H1 (cell line): ENCODE measurements at regions not wholly inside any gene's neighbourhood (a gene's known extent, or its start where the extent isn't known, plus 50 kb on each side); places are given as distances from the start of the nearest gene placed in this dataset.

ENCODE experiments used
- CTCF ChIA-PET: fragments of 300-600 bp; sonication (Branson Sonifier 250); formaldehyde crosslinking; loops from one replicate; lab custom pipeline; 2021; ENCODE audit not compliant: partially characterized antibody; lab: Charles Lee
- POLR2A ChIA-PET: fragments of 300-600 bp; sonication (Branson Sonifier 250); formaldehyde crosslinking; loops from one replicate; lab custom pipeline; 2021; ENCODE audit warnings: inconsistent platforms; ENCODE audit not compliant: partially characterized antibody; lab: Charles Lee
- DNase-seq, 2 experiments: peaks; one replicate each; pipeline versions ENCODE4 v3.0.0 to v3.0.0-alpha.2; 2010 to 2022; ENCODE audit warnings: low spot score in 2 of 2, low read depth in 1 of 2, mixed read lengths in 1 of 2
- FAIRE-seq: peaks from 2 replicates; lab custom pipeline; 2011; peaks lifted over from hg19 to GRCh38; lab: Jason Lieb, UNC
- H2AFZ ChIP-seq: 2 replicates; pipeline ENCODE4 v1.8.1; 2012; ENCODE audit warnings: low read length, inconsistent platforms
- H2AK5ac ChIP-seq: 2 replicates; pipeline ENCODE4 v1.6.1; 2013; ENCODE audit warnings: low read depth, low read length
- H2BK120ac ChIP-seq: replicated peaks from 2 replicates; pipeline ENCODE3; 2013; ENCODE audit warnings: low read depth, low read length, inconsistent platforms
- H2BK12ac ChIP-seq: 2 replicates; pipeline ENCODE4 v1.6.1; 2013; ENCODE audit warnings: low read depth, low read length
- H2BK15ac ChIP-seq: 2 replicates; pipeline ENCODE4 v1.6.1; 2013; ENCODE audit warnings: low read length
- H2BK20ac ChIP-seq: 2 replicates; pipeline ENCODE4 v1.6.1; 2013; ENCODE audit warnings: low read length
- H2BK5ac ChIP-seq: 2 replicates; pipeline ENCODE4 v1.6.1; 2013; ENCODE audit warnings: low read depth, low read length
- H3K14ac ChIP-seq: 2 replicates; pipeline ENCODE4 v1.6.1; 2013; ENCODE audit warnings: inconsistent platforms; ENCODE audit not compliant: insufficient read length
- H3K18ac ChIP-seq: 2 replicates; pipeline ENCODE4 v1.6.1; 2013; ENCODE audit warnings: low read length; ENCODE audit errors: extremely low read depth
- H3K23ac ChIP-seq: 2 replicates; pipeline ENCODE4 v1.6.1; 2013; ENCODE audit warnings: inconsistent platforms; ENCODE audit not compliant: insufficient read length
- H3K23me2 ChIP-seq: 2 replicates; pipeline ENCODE4 v1.6.1; 2013; ENCODE audit warnings: low read depth, low read length
- H3K27ac ChIP-seq: 2 replicates; pipeline ENCODE4 v1.6.1; 2011; ENCODE audit warnings: low read depth, low read length, inconsistent platforms
- H3K27me3 ChIP-seq, 4 experiments: replicated peaks in 1 of 4; 1 replicate in 1 of 4; 2 replicates in 3 of 4; pipeline versions ENCODE4 v1.6.1 to v1.8.1; 2011 to 2013; ENCODE audit warnings: low read length in 3 of 4, mild to moderate bottlenecking in 3 of 4, inconsistent platforms in 2 of 4, mixed read lengths in 2 of 4, moderate library complexity in 1 of 4; ENCODE audit not compliant: control insufficient read depth in 3 of 4, insufficient read depth in 3 of 4; ENCODE audit errors: extremely low read depth in 1 of 4
- H3K36me3 ChIP-seq, 4 experiments: 2 replicates each; pipeline versions ENCODE4 v1.6.1 to v1.8.1; 2011 to 2013; ENCODE audit warnings: mild to moderate bottlenecking in 4 of 4, low read length in 3 of 4, moderate library complexity in 2 of 4, control low read depth in 1 of 4, inconsistent platforms in 1 of 4; ENCODE audit not compliant: insufficient read depth in 4 of 4, control insufficient read depth in 2 of 4
- H3K4ac ChIP-seq: replicated peaks from 2 replicates; pipeline ENCODE3; 2013; ENCODE audit warnings: low read length, low read depth, mixed read lengths, inconsistent platforms; ENCODE audit not compliant: insufficient read length
- H3K4me1 ChIP-seq, 4 experiments: replicated peaks in 1 of 4; 1 replicate in 1 of 4; 2 replicates in 3 of 4; pipeline versions ENCODE4 v1.6.1 to v1.8.1; 2011 to 2013; ENCODE audit warnings: low read length in 3 of 4, inconsistent platforms in 2 of 4, mixed read lengths in 1 of 4; ENCODE audit not compliant: insufficient read depth in 4 of 4, control insufficient read depth in 3 of 4
- H3K4me2 ChIP-seq, 2 experiments: 2 replicates each; pipeline versions ENCODE4 v1.6.1 to v1.8.1; 2011 to 2013; ENCODE audit warnings: low read depth in 2 of 2, low read length in 2 of 2, control low read depth in 1 of 2, inconsistent platforms in 1 of 2, mild to moderate bottlenecking in 1 of 2; ENCODE audit not compliant: insufficient read depth in 1 of 2
- H3K4me3 ChIP-seq, 4 experiments: fragments of 200-600, 300-600 bp in 1 of 4; sonication (generic), shearing (Covaris generic), sonication (Bioruptor Twin) in 1 of 4; 2 replicates each; pipeline versions ENCODE4 v1.5.1 to v1.8.1; 2011 to 2016; ENCODE audit warnings: low read length in 4 of 4, low read depth in 3 of 4, control low read depth in 2 of 4, inconsistent platforms in 2 of 4, mild to moderate bottlenecking in 2 of 4, mixed read lengths in 1 of 4, moderate library complexity in 1 of 4; ENCODE audit not compliant: insufficient read depth in 2 of 4; ENCODE audit errors: extremely low read depth in 1 of 4
- H3K56ac ChIP-seq: replicated peaks from 2 replicates; pipeline ENCODE3; 2013; ENCODE audit warnings: low read depth, mild to moderate bottlenecking, mixed read lengths, low read length, inconsistent platforms; ENCODE audit not compliant: insufficient read length
- H3K79me1 ChIP-seq: 2 replicates; pipeline ENCODE4 v1.6.1; 2013; ENCODE audit warnings: low read depth, low read length, control low read depth
- H3K79me2 ChIP-seq, 2 experiments: 2 replicates each; pipeline versions ENCODE4 v1.6.1 to v1.8.1; 2012 to 2013; ENCODE audit warnings: low read length in 2 of 2, mild to moderate bottlenecking in 2 of 2, inconsistent platforms in 1 of 2; ENCODE audit not compliant: insufficient read depth in 2 of 2, control insufficient read depth in 1 of 2
- H3K9ac ChIP-seq, 4 experiments: replicated peaks in 1 of 4; 1 replicate in 1 of 4; 2 replicates in 3 of 4; pipeline versions ENCODE4 v1.6.1 to v1.8.1; 2011 to 2013; ENCODE audit warnings: low read depth in 3 of 4, low read length in 3 of 4, control low read depth in 2 of 4, mild to moderate bottlenecking in 2 of 4, moderate library complexity in 2 of 4, inconsistent platforms in 1 of 4; ENCODE audit errors: extremely low read depth in 1 of 4
- H3K9me3 ChIP-seq, 2 experiments: 2 replicates each; pipeline versions ENCODE4 v1.6.1 to v1.8.1; 2012 to 2013; ENCODE audit warnings: mild to moderate bottlenecking in 2 of 2, moderate library complexity in 2 of 2, control low read depth in 1 of 2, inconsistent platforms in 1 of 2, low read depth in 1 of 2, low read length in 1 of 2, mixed read lengths in 1 of 2; ENCODE audit not compliant: insufficient read depth in 2 of 2
- H4K20me1 ChIP-seq, 2 experiments: replicated peaks in 1 of 2; 2 replicates each; pipeline versions ENCODE3 to v1.8.1; 2011 to 2013; ENCODE audit warnings: inconsistent platforms in 2 of 2, low read length in 2 of 2, mild to moderate bottlenecking in 1 of 2; ENCODE audit not compliant: insufficient read depth in 2 of 2, control insufficient read depth in 1 of 2
- H4K5ac ChIP-seq: 2 replicates; pipeline ENCODE4 v1.6.1; 2013; ENCODE audit warnings: low read length, low read depth, mixed read lengths, inconsistent platforms; ENCODE audit not compliant: insufficient read length
- H4K8ac ChIP-seq: 2 replicates; pipeline ENCODE4 v1.8.0; 2013; ENCODE audit warnings: mild to moderate bottlenecking, moderate library complexity, low read length, inconsistent platforms; ENCODE audit not compliant: insufficient read depth; ENCODE audit errors: extremely low read depth
- H4K91ac ChIP-seq: replicated peaks from 2 replicates; pipeline ENCODE3; 2013; ENCODE audit warnings: low read length, mixed read lengths, inconsistent platforms; ENCODE audit not compliant: insufficient read length
- CTBP2 ChIP-seq: IDR thresholded peaks from 2 replicates; pipeline ENCODE4 v1.7.0; 2011; ENCODE audit warnings: borderline replicate concordance, mild to moderate bottlenecking, moderate library complexity, mixed read lengths, low read length; ENCODE audit not compliant: insufficient read depth, insufficient read length
- NANOG ChIP-seq: IDR thresholded peaks from 2 replicates; pipeline ENCODE4 v1.6.1; 2011; ENCODE audit warnings: low read length, low read depth, mild to moderate bottlenecking, inconsistent platforms; ENCODE audit not compliant: insufficient read depth, poor library complexity, severe bottlenecking
- POLR2AphosphoS5 ChIP-seq: IDR thresholded peaks from 2 replicates; pipeline ENCODE4 v1.6.1; 2011; ENCODE audit warnings: low read depth, low read length
- TCF12 ChIP-seq: IDR thresholded peaks from 2 replicates; pipeline ENCODE4 v1.6.1; 2011; ENCODE audit warnings: low read depth, mild to moderate bottlenecking, low read length
- WGBS, 2 experiments: shearing (Covaris generic) in 1 of 2; methylation state at CpG; one replicate each; pipeline versions ENCODE4 v1.1.6 to v1.1.7; 2013 to 2015; ENCODE audit warnings: low lambda C conversion rate in 2 of 2, mixed read lengths in 2 of 2, inconsistent platforms in 1 of 2, low coverage in 1 of 2, missing lambda C conversion rate in 1 of 2; ENCODE audit not compliant: insufficient replicate concordance in 2 of 2, insufficient coverage in 1 of 2, insufficient read length in 1 of 2; ENCODE audit errors: extremely low coverage in 1 of 2, missing lambda C conversion rate in 1 of 2; 5-methylcytosine and 5-hydroxymethylcytosine counted together

- no peak overlapping the region for H3K27ac ChIP-seq
- CTCF ChIA-PET, result no interaction called here
- 97% methylated on average over 3 of the region's 5 CpGs; no CpG with 5 or more reads in 1 of the 2 experiments for whole genome bisulfite sequencing, 2 experiments
- TF ChIP-seq CTBP2, result no peak
- no peak for TF ChIP-seq TCF12
- no peak for TF ChIP-seq NANOG
- no peak for TF ChIP-seq POLR2AphosphoS5
Measured at GRCh38 chrX:15948318-15948660, 93.7 kb upstream of the AP1S2 start.

More at GRCh38 chrX:15948318-15948660, 93.7 kb upstream of the AP1S2 start:
- H3K9ac ChIP-seq, result no peak overlapping the region
- H3K79me1 ChIP-seq, result no peaks in the 10 kb centered on the region
- no peaks in the 10 kb centered on the region for H3K27me3 ChIP-seq
- H2BK5ac ChIP-seq, result peak overlapping the region; percentile 71; the same call in 1 of the 2 replicates
- no peak overlapping the region for H4K5ac ChIP-seq
- H4K20me1 ChIP-seq, result no peaks in the 10 kb centered on the region
- H2BK120ac ChIP-seq, result peak overlapping the region; percentile 15
- H2BK20ac ChIP-seq, result peak overlapping the region; percentile 48; the same call in 1 of the 2 replicates
- 0 out of 2 replicates have a peak overlapping the region, but pooled peaks have one; percentile 13 for H2AK5ac ChIP-seq
- H3K9me3 ChIP-seq, result no peaks in the 10 kb centered on the region
- H3K4me2 ChIP-seq, result no peak overlapping the region
- H3K79me2 ChIP-seq, result no peaks in the 10 kb centered on the region
- H4K91ac ChIP-seq, result peak overlapping the region; percentile 89
- H2BK12ac ChIP-seq, result peak overlapping the region; percentile 81
- no peaks in the 10 kb centered on the region for H3K36me3 ChIP-seq
- H3K14ac ChIP-seq, result no peak overlapping the region
- H3K23ac ChIP-seq, result no peak overlapping the region
- POLR2A ChIA-PET, result interaction anchor here (1.7 kb wide), 1 partner anchor 9 kb away, joined by 4 read pairs; no protein-coding TSS in a partner anchor
- H3K4me3 ChIP-seq, result no peak overlapping the region
- H3K4ac ChIP-seq, result no peak overlapping the region
- peak overlapping the region; percentile 60; the same call in 1 of the 2 replicates for H3K18ac ChIP-seq
- DNase-seq (no peak), FAIRE-seq (no peak)
- peaks cover 0 to 6% (median 4%) of the 10 kb centered on the region in 4 experiments; a peak in 4 of 7 replicates for H3K4me1 ChIP-seq
- H4K8ac ChIP-seq, result no peak overlapping the region
- no peak overlapping the region for H2AFZ ChIP-seq
- no peak overlapping the region for H2BK15ac ChIP-seq
- no peak overlapping the region for H3K56ac ChIP-seq
- no peaks in the 10 kb centered on the region for H3K23me2 ChIP-seq
